Effector memory CD4-positive, alpha-beta T cell (primary cell): ENCODE measurements at regions not wholly inside any gene's neighbourhood (a gene's known extent, or its start where the extent isn't known, plus 50 kb on each side); places are given as distances from the start of the nearest gene placed in this dataset.

Experiments used
- DNase-seq, 3 donors: peaks; one replicate each; pipeline ENCODE4 v3.0.0-alpha.2; 2020
- H3K27ac ChIP-seq: 2 replicates; pipeline ENCODE4 v1.7.0; 2013; ENCODE audit warnings: mild to moderate bottlenecking, low read length, moderate library complexity; ENCODE audit not compliant: insufficient read depth, poor library complexity, severe bottlenecking
- H3K27me3 ChIP-seq: replicated peaks from 2 replicates; pipeline ENCODE4 v1.7.0; 2013; ENCODE audit warnings: mild to moderate bottlenecking, low read length; ENCODE audit not compliant: insufficient read depth, control insufficient read depth, poor library complexity, severe bottlenecking
- H3K36me3 ChIP-seq: 2 replicates; pipeline ENCODE4 v1.7.0; 2013; ENCODE audit warnings: mild to moderate bottlenecking, low read length, moderate library complexity; ENCODE audit not compliant: control insufficient read depth, insufficient read depth
- H3K4me1 ChIP-seq: 2 replicates; pipeline ENCODE4 v1.7.0; 2013; ENCODE audit warnings: low read length, mild to moderate bottlenecking; ENCODE audit not compliant: control insufficient read depth, insufficient read depth, poor library complexity, severe bottlenecking
- H3K4me3 ChIP-seq: 2 replicates; pipeline ENCODE4 v1.7.0; 2013; ENCODE audit warnings: low read length, low read depth, mild to moderate bottlenecking; ENCODE audit not compliant: insufficient read depth, poor library complexity, severe bottlenecking
- H3K9me3 ChIP-seq: 2 replicates; pipeline ENCODE4 v1.7.0; 2013; ENCODE audit warnings: mild to moderate bottlenecking, low read length, moderate library complexity; ENCODE audit not compliant: control insufficient read depth

DNA sequence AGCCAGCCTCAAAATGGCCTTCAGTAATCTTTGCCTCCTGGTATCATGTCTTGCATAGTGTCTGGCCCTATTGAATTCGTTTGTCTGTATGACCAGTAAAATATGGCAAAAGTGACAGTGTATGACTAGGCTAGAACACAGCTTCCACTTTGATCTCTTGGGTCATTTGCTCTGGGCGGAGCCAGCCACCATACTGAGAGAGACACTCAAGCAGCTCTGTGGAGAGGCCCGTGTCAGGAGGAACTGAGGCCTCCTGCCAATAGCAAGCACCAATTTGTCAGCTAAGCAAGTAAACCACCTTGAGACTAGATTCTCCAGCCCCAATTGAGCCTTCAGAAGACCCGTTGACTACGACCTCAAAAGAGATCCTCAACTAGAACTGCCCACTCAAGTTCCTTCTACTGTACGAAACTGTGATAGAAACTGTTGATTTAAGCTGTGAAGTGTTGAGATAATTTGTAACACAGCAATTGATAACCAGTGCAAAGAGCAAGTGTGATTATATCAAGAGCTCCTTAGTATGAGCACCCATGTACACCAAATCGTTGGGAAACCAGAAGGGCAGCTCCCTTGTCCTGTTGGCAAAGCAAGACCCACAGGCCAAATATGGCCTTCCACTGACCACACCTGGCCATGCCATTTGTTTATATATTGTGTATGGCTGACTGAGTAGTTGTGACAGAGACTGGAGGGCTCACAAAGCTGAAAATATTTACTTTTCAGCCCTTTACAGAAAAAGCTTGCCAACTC, 52.7 kb upstream of the SERBP1 start:
- Histone ChIP-seq H3K9me3 (no peaks in the 10 kb centered on the region), H3K4me1 (no peaks in the 10 kb centered on the region), H3K4me3 (no peak overlapping the region), H3K36me3 (no peaks in the 10 kb centered on the region), H3K27me3 (no peaks in the 10 kb centered on the region), H3K27ac (no peak overlapping the region)
- no peak for DNase-seq

GRCh38 chr1:67484492-67484891, 54.3 kb upstream of the SERBP1 start:
- Histone ChIP-seq H3K4me1 (no peaks in the 10 kb centered on the region), H3K9me3 (no peaks in the 10 kb centered on the region), H3K27ac (no peak overlapping the region), H3K27me3 (no peaks in the 10 kb centered on the region), H3K4me3 (no peak overlapping the region), H3K36me3 (no peaks in the 10 kb centered on the region)
- DNase-seq = no peak

GRCh38 chr1:67485046-67485811, 55.0 kb upstream of the SERBP1 start:
- Histone ChIP-seq H3K4me1 (no peaks in the 10 kb centered on the region), H3K36me3 (no peaks in the 10 kb centered on the region), H3K9me3 (no peaks in the 10 kb centered on the region), H3K27me3 (no peaks in the 10 kb centered on the region), H3K27ac (no peak overlapping the region), H3K4me3 (no peak overlapping the region)
- no peak for DNase-seq

DNA sequence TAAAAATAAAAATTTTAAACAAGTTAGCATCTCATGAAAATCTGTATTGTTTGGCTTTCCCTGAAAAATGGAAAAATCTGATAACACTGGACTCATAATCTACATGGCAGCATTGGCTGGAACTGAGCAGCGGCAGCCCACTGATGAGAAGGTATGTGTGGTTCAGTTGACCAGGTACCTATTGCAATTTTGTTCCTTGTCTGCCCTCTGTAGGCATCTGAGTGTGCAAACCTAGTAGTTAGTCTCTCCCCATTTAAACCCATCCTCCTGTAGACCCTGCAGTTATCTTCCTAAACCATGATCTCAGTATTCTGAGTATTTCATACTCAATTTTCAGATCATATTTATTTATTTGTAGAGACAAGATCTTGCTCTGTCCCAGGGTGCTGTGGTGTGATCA, 59.4 kb upstream of the SERBP1 start:
- Histone ChIP-seq H3K4me1 (no peaks in the 10 kb centered on the region), H3K36me3 (no peaks in the 10 kb centered on the region), H3K4me3 (no peak overlapping the region), H3K27ac (no peak overlapping the region), H3K9me3 (no peaks in the 10 kb centered on the region), H3K27me3 (no peaks in the 10 kb centered on the region)
- DNase-seq = no peak

DNA sequence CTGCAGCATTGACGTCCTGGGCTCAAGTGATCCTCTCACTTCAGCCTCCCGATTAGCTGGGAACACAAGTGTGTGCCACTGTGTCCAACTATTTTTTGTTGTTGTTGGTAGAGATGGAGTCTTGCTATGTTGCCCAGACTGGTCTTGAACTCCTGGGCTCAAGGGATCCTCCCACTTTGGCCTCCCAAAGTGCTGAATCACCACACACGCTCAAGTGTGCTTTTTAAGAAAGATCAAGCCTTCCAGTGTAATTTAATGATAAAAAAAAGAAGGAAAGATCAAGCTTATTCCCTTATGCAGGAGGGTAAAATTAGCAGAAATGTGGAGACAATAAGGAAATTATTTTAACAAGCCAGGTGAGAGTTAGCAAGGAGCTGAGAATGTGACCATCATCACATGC, 61.1 kb upstream of the SERBP1 start:
- Histone ChIP-seq H3K36me3 (no peaks in the 10 kb centered on the region), H3K9me3 (no peaks in the 10 kb centered on the region), H3K27ac (no peak overlapping the region), H3K4me3 (no peak overlapping the region), H3K27me3 (no peaks in the 10 kb centered on the region), H3K4me1 (no peaks in the 10 kb centered on the region)
- no peak for DNase-seq

DNA sequence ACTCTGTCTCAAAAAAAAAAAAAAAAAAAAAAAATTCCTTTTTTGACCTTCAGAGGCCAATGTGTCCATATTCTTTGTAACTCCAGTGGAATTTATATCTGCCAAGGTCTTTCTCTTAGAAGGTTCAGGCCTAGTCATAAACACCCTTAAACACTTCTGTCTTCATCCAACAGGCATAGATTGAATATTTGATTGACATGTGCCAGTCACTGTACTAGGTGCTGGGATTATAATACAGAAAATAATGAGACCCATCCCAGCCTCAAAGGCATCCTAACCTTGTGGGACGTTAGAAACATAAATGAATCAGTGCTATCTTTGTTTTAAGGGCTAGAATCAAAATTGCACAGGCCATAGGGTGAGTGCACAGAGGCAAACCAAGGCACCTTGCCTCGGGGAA, 62.9 kb upstream of the SERBP1 start:
- DNase-seq = no peak
- H3K27ac ChIP-seq = no peak overlapping the region
- H3K4me3 ChIP-seq = no peak overlapping the region
- H3K36me3 ChIP-seq = no peaks in the 10 kb centered on the region
- H3K4me1 ChIP-seq = no peaks in the 10 kb centered on the region
- no peaks in the 10 kb centered on the region for H3K27me3 ChIP-seq
- H3K9me3 ChIP-seq = no peaks in the 10 kb centered on the region

DNA sequence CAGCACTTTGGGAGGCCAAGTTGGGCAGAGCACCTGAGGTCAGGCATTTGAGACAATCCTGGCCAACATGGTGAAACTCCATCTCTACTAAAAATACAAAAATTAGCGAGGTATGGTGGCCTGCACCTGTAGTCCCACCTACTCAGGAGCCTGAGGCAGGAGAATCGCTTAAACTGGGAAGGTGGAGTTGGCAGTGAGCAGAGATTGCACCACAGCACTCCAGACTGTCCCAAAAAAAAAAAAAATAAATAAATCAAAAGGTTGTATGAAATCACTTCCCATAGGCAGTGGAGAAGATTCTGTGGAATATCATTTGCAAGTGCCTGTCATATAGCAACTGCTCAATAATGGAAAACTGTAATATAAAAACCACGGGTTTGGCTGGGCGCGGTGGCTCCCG, 65.1 kb upstream of the SERBP1 start:
- Histone ChIP-seq H3K9me3 (no peaks in the 10 kb centered on the region), H3K4me1 (no peaks in the 10 kb centered on the region), H3K27me3 (no peaks in the 10 kb centered on the region), H3K27ac (no peak overlapping the region), H3K36me3 (no peaks in the 10 kb centered on the region), H3K4me3 (no peak overlapping the region)
- no peak for DNase-seq

DNA sequence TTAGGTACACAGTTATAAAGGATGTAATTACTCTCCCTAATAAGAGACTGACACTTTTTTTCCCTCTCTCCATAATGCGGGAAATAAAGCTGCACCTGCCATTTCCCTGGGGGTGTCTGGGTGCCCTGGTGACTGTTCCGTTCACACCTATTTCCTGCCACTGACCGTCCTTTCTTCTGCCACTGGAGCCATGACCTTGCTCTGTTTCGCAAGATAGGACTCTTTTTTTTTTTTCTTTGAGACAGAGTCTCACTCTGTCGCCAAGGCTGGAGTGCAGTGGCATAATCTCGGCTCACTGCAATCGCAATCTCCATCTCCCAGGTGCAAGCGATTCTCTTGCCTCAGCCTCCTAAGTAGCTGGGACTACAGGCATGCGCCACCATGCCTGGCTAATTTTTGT, 66.1 kb upstream of the SERBP1 start:
- no peaks in the 10 kb centered on the region for H3K4me1 ChIP-seq
- H3K27me3 ChIP-seq = no peaks in the 10 kb centered on the region
- no peak overlapping the region for H3K27ac ChIP-seq
- DNase-seq = no peak
- no peak overlapping the region for H3K4me3 ChIP-seq
- H3K36me3 ChIP-seq = no peaks in the 10 kb centered on the region
- H3K9me3 ChIP-seq = no peaks in the 10 kb centered on the region

DNA sequence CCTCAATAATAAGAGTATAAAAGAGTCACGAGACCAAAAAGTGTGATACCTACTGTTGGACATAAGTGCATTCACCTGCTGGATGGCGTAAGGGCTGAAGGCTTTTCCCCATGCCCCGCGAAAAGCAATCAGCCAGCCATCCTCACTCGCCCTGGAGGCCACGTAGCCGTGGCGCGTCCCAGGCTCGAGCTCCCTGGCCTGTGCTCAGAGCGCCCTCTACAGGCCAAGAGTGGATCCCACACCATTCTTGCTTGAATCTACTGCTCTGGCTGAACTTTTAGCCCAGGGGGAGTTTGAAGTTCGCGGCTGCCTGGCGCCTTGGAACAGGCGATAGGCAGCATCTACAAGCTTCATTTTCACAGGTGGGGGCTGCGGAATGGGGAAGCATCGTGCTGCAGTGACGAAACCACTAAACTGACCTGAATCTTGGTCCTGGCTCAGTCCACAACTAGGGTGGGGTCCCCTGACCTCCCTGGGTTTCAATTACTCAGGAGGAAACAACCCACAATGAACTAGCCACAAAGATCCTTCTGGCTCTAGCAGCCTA, 70.3 kb upstream of the SERBP1 start:
- Histone ChIP-seq H3K4me3 (no peak overlapping the region), H3K4me1 (no peaks in the 10 kb centered on the region), H3K9me3 (no peaks in the 10 kb centered on the region), H3K36me3 (no peaks in the 10 kb centered on the region), H3K27ac (no peak overlapping the region), H3K27me3 (no peaks in the 10 kb centered on the region)
- peak; percentile 63 to 75 (median 70) for DNase-seq

DNA sequence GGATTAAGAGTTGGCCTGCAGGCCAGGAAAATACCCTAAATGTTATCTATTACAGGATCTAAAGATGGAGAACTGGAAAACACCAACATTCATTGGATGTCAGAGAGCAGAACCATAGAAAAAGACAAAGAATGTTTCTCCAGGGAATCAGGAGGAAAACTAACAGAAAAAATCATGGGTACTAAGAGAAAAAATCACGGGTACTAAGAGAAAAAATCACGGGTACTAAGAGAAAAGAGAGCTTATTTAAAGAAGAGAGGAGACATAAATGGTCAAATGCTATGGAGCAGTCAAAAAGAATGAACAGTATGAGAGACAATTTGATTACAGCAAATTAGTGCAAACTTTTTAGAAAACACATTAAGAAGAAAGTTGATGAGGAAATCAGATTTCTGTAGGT, 73.8 kb upstream of the SERBP1 start:
- no peak for DNase-seq
- Histone ChIP-seq H3K9me3 (no peaks in the 10 kb centered on the region), H3K27me3 (no peaks in the 10 kb centered on the region), H3K4me1 (no peaks in the 10 kb centered on the region), H3K4me3 (no peak overlapping the region), H3K27ac (no peak overlapping the region), H3K36me3 (no peaks in the 10 kb centered on the region)
